LoVo (cell line): ENCODE measurements at regions not wholly inside any gene's neighbourhood (a gene's known extent, or its start where the extent isn't known, plus 50 kb on each side); places are given as distances from the start of the nearest gene placed in this dataset.
A peak's percentile ranks its signal among the peaks of the same experiment; 100 is the strongest.
"Not testable (repeated sequence)": the region's sequence is repeated elsewhere in the genome, so short reads cannot be mapped to it uniquely, and the experiment has no call there.

Experiments used
- DNase-seq: peaks from one replicate; pipeline ENCODE4 v3.0.0-alpha.2; 2016; ENCODE audit warnings: low spot score

DNA sequence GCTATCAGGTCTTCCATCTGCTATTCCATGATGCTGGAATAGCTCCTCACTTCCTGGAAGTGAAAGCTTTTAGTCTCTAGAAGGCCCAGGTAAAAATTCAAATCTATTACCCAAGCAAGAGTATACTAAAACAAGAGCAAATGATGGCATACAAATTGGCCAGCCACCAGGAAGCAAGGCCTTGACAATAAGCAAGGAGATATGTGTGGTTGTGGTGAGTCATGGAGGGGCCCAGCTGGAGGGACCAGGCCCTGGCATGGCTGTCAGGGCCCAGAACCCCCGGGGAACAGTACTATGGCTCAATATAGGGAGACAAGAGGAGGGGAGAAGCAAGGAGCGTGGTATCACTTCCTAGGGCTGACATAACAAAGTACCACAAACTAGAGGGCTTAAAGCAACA is 358.7 kb downstream of the RRAGC start:
- DNase-seq = no peak

DNA sequence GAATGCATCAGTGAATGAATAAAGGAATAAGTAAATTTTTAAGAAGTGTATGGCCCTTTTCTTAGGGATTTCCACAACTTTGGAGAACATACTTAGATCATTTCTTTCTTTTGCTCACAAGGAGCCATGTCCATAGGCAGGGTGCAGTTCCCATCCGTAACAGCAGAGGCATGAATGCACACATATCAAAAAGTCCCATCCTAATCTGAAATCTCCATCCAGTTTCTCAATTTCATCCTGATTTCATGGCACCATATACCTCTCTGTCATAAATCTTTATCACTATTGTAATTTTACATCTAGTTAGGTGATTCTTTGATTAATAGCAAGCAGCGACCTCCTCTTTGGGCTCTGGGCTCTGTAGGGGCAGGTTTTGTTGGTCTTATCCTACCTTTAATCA is 359.2 kb downstream of the RRAGC start:
- no peak for DNase-seq

DNA sequence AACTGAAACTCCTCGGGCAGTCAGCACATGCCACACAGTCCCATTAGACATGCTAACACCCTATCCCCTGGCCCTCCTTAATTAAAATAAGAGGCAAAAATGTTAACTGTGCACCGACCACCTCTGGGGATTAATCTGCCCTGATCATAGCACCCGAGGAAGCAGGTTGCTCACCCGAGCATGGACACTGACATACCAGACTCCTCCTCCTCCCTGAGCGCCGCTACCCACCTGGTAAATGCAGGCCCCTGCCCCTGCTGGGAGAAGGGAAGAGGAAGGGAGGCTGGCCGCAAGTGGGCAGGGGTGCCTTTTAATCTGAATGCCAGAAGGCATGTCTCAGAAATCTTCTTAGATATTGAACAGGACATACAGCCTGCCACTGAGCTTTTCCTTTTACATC is 360.9 kb downstream of the RRAGC start:
- no peak for DNase-seq

DNA sequence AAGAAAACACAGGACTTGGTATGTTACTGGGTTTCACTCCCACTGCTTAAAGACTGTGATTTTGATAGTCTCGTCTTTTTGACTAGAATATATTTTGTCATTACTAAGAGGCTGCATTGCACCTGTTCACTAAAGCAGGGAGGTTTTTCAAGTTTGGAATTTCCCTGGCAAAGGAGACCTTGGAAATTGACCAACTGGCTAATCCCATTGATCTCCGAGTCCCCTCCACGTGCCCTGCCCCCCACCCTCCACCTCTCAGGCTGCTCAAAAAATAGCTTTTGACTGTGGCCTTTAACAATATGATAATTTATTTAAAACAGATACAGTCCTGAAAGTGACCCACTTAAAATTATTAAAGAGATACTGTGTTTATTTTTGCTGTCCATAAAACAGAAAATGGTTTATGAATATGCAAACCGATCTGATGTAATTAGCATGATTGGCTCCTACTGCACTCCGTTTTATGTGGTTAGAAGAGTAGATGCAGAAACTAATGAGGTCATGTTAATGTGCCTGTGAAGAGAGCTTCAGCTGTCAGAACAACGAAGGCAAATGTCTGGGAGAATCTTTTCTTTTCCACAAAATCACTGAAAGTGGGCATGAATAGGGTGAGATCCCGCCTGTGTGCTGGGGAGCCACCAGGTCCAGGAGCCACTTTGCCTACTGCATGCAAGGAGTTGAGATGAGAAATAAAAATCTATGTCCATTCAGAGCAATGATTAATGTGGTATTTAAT is 361.5 kb downstream of the RRAGC start:
- no peak for DNase-seq

DNA sequence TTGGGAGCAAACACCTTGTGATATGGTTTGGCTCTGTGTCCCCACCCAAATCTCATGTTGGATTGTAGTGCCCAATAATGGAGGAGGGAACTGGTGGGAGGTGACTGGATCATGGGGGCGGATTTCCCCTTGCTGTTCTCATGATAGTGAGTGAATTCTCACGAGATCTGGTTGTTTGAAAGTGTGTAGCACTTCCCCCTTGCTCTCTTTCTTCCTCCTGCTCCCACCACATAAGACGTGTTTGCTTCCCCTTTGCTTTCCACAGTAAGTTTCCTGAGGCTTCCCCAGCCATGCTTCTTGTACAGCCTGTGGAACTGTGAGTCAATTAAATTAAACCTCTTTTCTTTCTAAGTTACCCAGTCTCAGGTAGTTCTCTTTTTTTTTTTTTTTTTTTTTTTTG is 366.3 kb downstream of the RRAGC start:
- not testable (repeated sequence) for DNase-seq

DNA sequence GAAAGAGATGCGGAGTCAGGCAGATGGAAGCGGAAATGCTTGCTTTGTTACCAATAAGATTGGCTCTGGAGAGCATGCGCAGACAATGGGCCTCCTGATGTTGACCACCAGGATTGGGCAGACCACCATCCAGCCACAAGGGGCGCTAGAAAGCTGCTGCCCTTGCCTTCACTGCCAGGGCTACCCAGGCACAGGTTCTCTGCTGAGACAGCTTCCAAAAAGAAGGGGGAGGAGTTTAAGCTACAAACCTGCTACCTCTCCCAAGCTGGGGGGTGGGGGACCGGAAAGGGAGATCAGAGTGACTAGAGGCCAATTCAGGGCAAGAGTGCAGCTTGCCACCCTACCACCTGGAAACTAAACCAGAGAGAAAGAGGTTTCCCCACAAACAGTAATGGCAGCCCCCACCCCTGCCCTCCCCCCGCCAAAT is 369.7 kb downstream of the RRAGC start:
- DNase-seq = peak; percentile 28

DNA sequence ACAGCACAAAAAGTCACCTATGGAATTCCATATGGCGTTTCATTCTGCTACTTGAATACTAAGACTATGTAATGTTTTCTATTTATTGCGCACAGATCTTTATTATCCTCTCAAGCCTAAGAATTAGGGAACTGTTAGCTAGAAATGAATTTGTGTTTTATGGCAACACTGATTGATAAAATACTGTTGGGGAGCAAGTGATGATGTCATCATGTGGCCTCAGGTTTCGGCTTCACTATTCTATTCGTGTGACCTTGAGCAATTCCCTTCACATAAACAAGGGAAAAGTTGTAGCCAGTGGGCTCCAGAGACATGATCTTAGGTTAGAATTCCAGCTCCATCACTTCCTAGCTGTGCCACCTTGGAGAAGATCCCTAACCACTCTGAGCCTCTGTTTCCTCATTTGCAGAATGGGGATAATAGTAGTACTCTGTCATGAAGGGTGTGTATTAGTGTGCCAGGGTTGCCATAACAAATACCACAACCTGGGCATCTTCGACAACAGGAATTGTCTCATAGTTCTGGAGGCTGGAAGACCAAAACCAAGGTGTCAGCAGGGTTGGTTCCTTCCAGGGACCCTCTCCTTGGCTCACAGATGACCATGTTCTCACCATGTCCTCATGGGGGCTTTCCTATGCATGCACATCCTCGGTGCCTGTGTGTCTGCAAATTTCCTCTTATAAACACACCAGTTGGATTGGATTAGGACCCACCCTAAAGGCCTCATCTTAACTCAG is 371.2 kb downstream of the RRAGC start:
- no peak for DNase-seq

DNA sequence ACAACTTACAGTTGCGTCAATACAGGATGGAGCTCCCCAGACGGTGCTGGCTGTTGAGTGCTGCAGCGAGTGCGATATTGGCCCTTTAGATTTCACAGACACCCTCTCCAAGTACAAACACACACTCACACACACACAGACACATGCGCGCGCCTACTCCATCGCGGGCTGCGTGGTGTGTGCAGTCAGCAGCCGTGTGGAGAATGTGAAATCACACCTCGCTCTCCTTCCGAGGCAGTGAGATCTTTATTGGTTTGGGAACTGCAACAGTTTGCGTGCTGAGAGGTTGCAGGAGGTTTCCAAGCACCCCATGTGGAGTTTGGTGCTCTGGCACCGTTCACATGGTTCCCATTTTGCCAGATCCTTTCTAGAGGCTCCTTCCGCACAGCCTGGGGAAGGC is 372.2 kb downstream of the RRAGC start:
- DNase-seq = no peak

DNA sequence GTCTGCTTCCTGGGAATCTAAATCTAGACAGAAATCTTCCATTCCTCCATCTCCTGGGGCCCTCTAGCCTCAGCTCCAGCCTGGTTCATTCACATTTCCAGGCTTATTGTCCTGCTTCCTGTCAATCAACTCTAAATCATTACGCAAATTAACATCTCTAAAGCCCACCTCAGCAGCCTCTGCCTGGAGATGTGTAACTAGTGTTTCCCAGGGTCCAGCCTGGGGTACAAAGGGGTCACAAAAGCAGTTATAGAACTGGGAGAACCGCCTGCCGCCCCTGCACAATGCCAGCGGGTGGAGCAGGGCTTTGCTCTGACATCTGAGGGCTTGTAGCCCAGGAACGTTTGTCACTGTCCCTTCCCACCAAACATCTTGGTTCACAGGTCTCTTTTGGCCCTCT is 373.5 kb downstream of the RRAGC start:
- no peak for DNase-seq

DNA sequence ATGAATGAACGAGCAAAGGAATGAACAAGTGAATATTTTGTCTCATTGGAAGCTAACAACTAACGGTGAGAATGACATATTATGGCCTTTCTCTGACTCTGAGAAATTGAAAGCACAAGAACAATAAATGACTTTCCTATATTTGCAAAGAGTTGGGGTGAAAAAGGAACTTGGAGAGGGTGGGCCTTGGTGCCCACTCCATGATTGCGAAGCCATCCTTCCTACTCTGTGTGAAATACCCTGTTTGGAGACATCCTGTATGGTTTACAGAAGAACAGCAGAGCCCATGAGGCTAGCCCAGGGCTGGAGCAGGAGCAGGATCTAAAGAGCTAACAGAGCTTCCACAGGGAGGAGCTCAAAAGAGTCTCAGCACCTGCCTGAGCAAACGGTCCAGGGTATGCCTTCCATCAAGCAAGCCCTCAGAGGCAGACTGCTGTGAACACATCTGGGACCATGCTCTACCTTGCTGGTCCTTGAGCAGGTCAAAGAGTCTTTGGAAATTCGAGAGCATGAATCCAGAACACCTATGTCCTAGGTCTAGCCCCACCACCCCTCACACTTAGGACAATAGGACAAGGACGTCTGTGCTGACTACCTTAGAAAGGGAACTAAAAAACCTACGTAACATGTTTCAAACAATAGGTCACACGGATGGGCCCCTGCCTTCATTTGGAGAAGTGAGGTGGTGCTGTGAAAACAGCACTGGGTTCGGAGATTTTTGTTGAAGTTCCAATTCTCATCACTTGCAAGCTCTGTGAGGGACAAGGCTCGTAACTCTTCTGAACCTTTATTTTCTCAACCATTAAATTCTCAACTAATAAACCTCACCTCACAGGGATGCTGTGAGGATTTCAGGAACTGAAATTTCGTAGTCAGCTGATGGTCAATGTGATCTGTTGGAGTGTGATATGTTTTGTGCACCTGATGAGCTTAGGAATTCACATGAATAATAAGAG is 377.4 kb downstream of the RRAGC start:
- no peak for DNase-seq

DNA sequence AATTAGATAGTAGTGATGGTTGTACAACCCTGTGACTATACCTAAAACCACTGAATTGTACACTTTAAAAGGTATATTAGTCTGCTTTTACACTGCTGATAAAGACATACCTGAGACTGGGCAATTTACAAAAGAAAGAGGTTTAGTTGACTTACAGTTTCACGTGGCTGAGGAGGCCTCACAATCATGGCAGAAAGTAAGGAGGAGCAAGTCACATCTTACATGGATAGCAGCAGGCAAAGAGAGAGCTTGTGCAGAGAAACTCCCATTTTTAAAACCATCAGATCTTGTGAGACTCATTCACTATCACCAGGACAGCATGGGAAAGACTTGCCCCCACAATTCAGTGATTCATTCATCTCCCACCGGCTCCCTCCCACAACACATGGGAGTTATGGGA is 379.9 kb downstream of the RRAGC start:
- DNase-seq = not testable (repeated sequence)

DNA sequence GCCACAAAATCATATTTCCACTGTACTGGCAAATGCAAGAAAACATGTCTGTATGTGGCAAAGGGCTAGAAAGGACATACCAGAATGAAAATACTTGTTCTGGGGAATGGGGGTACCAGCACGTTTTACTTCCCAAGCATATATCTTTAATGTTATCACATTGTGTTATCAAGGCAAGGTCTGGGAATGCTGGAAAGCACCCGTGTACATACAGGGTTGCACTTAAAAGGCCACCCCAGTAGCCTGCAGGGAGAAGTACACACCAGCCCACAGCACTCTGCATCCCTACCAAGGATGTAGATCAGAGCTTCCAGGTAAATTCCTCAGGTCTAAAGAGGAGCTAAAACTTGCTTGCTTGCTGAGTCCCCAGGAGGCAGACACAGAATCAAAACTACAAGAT is 381.8 kb downstream of the RRAGC start:
- no peak for DNase-seq

DNA sequence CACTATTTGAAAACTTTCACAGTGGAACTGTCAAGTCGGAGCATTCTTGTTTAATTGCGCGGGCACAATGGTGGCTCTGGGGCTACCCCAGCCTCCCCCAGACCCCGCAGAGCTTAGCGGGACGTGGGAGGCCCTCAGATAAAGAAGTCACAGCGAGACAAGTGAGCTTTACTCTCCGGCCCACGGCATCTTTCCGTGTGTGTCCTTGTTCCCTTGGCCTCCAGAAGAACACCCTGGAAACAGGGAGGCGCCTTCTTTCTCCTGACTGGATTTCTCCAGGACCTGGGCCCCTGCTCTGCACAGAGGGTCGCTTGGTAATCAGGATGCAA is 382.8 kb downstream of the RRAGC start:
- DNase-seq = no peak

DNA sequence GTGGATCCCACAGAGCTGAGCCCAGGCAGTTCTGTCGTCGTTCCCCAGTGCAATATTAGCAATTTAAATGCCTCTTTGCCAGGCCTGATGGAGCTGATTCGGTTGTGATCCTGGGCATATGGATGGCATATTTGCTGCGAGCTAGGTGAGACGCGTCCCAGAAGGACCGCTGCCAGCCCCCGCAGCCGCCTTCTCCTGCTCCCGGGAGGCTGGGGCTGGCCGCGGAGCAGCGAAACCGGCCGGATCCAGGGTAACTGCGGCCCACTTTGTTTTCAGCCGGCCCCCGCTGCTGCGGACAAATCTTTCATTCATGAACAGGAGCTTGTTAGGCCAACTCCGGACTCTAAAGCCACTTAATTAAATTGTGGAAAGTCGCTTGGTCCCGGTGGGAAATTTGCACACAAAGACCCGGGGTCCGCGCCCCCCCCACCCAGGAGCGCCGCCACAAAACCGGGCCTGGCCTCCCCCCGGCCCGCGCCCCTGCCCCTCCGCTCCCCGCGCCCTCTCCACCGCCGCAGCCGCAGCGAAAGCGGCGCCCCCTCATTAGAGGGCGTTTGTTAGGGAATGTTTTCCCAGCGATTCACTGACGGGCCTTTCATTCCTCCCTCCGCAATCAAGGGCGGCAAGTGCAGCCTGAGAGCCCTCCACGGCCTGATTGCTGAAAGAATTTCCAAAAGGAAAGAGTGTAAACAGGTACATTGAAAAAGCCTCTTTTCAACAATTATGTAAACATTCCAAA is 383.3 kb downstream of the RRAGC start:
- no peak for DNase-seq

DNA sequence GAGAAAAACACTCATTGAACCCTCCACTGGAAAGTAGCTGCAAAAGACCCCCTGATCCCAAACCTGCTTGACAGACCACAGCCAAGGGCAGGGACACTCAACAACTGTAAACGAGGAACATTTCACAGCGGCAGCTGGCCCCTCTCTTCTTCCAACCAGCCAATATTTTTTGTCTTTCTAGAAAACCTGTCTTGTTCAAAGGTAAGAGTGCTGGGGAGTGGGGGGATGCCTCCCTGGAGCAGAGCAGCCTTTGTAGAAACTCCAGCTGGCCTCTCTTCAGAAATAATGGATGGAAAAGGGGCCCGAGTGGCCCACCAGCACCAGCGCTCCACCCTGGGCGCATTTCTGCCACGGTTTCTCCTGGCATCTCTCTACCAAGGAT is 384.0 kb downstream of the RRAGC start:
- no peak for DNase-seq

DNA sequence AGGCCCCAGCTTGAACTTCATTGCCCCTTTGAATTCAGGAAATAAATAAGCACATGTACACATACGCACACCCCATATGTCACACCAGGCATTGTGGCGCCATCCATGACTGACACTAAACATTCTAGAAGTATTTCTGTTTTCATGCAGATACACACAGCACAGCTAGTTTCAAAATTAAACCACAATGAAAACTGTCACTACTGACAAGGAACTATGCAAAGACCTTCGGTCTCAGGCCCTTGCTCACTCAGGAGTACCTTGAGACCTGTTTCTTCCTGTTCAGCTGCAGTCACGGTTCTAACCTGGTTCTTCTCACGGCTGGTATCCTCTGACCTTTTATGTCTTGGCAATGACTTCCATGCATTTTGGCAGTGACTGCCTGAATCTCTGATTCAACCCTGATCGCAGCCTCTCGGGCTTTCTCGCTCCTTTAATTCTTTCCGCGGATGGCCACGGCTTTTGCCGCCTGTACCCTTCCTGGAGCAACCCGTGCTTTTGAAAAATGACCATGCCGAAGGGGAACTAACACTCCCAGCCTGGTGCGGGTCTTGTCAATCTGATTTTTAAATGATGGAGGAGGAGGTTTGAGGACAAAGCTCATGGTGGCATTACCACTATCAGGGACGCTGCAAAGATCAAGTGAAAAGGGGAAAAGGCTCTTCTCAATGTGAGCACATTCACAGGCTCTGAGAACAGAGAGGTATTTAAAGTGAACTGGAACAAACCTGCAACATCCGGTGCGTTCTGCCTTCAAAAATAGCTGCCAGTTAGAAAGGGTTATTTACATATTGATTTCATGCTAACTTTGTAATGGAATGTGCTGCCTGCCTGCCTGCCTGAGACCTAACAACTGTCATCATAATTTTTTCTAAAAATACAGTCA is 384.6 kb downstream of the RRAGC start:
- DNase-seq = no peak

DNA sequence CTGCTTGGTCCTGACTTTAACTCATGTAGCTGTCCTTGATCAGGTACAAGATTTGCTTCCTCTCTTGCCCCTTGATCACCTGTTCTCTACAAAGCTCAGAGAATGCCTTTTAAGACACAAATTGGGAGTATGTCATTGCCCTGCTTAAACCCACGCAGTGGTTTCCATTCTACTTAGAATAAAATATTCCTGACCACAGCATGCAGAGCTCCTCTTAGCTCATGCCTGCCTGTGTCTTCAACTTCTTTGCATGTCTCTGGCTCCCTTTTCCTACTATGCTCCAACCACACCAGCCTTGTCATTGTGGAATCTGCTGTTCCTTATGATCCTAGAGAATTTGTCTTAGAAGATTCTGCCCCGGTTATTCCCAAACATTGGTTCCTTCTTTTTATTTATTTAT is 393.1 kb downstream of the RRAGC start:
- DNase-seq = no peak

DNA sequence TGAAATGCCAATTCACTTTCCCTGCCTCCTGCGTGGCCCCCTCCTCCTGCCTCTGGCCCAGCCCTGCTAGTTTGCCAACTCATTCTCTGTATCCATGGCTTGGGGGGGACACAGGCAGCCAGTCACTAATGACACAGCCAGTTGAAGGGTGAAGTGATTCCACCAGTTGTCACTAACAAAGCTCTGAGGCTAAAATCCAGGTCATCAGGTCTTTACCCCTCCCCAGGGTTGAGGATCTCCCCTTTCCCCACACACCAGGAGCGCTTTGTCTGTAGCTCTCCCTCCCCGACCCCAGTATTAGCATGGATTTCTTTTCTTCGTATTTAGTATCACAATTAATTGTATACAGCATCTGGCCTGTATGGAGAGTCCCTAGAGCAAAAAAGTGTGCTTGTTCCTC is 394.1 kb downstream of the RRAGC start:
- no peak for DNase-seq

DNA sequence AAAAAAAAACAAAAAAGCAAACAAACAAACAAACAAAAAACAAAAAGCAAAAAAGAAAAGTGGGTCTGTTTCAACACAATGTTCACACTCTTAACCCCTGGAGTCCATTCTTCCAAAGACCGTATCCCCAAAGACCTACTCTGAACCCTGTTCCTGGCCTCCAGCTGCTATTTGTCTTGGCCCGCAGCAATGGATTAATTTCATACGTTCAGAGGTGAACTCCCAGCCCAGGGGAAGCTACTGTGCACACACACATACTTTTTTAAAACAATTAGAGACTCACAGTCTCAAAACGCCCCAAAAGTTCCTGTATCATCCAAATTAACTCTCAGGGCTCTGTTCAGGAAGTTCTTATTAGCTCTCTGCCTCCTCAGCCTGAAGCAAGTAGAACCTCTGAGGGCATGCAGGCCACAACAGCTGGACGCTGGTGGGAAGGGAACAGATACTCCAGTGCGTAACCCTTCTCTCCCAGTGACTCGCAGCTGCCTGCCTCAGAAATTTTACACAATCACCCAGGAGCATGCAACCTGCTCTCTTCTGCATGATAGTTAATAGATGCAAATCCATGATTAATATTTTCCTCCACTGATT is 395.4 kb downstream of the RRAGC start:
- no peak for DNase-seq

DNA sequence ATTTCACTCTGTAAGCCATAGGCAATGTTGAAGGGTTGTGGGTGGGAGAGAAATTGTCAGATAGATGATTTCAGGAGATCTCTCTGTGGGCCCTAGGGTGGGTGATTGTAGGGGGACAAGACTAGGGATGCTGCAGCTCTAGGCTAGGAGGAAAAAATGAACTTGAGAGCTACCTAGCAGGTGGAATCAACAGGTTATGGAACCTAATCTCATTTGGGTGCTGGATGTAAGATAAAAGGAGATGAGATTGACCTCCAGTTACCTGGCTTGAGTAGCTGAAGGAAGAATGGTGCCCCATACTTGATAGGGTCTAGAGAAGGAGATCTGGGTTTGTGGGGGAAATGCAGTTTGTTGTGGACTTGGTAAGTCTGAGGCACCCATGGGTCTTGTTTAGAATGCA is 396.5 kb downstream of the RRAGC start:
- DNase-seq = no peak

DNA sequence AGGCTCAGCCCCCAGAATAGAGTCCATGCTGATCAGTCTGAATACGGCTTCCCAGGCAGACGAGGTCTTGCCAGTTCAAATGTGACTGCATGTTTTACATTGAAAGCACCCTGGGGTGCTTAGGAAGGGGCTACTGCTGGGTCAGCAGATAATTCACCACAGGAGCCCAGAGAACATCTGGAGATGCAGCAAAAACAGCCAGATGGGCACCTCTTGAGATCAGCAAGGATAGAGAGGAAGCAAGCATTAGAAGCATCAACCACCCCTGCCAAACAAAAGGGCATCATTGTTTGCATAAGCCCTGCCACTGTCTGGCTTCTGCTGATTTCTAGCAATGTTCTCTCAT is 403.1 kb downstream of the RRAGC start:
- DNase-seq = no peak
